Endothelial cell of umbilical vein (primary cell): ENCODE measurements at regions not wholly inside any gene's neighbourhood (a gene's known extent, or its start where the extent isn't known, plus 50 kb on each side); places are given as distances from the start of the nearest gene placed in this dataset.

Experiments used
- BruUV-seq: library from RNA; stranded (reverse); fragments of 400-500 nt; replicated peaks from 2 replicates; lab custom pipeline; 2021; lab: Mats Ljungman, UMichigan
- CTCF ChIA-PET: fragments of 300-600, 350-600 bp; sonication (Branson Sonifier 250); formaldehyde crosslinking; loops from one replicate; lab custom pipeline; 2021; ENCODE audit warnings: antibody characterized with exemption, inconsistent platforms; lab: Charles Lee
- POLR2A ChIA-PET: fragments of 300-600, 350-600 bp; sonication (Branson Sonifier 250); formaldehyde crosslinking; loops from one replicate; lab custom pipeline; 2021; ENCODE audit warnings: antibody characterized with exemption, inconsistent platforms; lab: Charles Lee
- DNase-seq: peaks from one replicate; pipeline ENCODE4 v3.0.0-alpha.2; 2011; ENCODE audit warnings: low read depth, low spot score
- FAIRE-seq: peaks from 2 replicates; lab custom pipeline; 2011; peaks lifted over from hg19 to GRCh38; lab: Jason Lieb, UNC
- H2AFZ ChIP-seq: 2 replicates; pipeline ENCODE4 v1.6.0; 2012; ENCODE audit warnings: low read depth, low read length, control low read depth, inconsistent platforms
- H3K27ac ChIP-seq: 2 replicates; pipeline ENCODE4 v1.5.1; 2011; ENCODE audit warnings: low read depth, mild to moderate bottlenecking, control low read depth, low read length, moderate library complexity; ENCODE audit not compliant: insufficient read depth
- H3K27me3 ChIP-seq, 2 experiments: 2 replicates each; pipeline versions ENCODE4 v1.6.0 to v1.6.1; 2011; ENCODE audit warnings: low read length in 2 of 2, mixed read lengths in 1 of 2; ENCODE audit not compliant: control insufficient read depth in 2 of 2, insufficient read depth in 2 of 2
- H3K36me3 ChIP-seq, 2 experiments: 2 replicates in 1 of 2; 3 replicates in 1 of 2; pipeline ENCODE4 v1.5.1; 2011; ENCODE audit warnings: low read length in 2 of 2, mild to moderate bottlenecking in 1 of 2, moderate library complexity in 1 of 2; ENCODE audit not compliant: control insufficient read depth in 2 of 2, insufficient read depth in 2 of 2; ENCODE audit errors: extremely low read depth in 1 of 2
- H3K4me1 ChIP-seq: 3 replicates; pipeline ENCODE4 v1.5.1; 2011; ENCODE audit warnings: mild to moderate bottlenecking, low read length; ENCODE audit not compliant: control insufficient read depth, insufficient read depth; ENCODE audit errors: extremely low read depth
- H3K4me2 ChIP-seq: 2 replicates; pipeline ENCODE4 v1.6.1; 2011; ENCODE audit warnings: low read length, control low read depth, mixed read lengths; ENCODE audit not compliant: insufficient read depth
- H3K4me3 ChIP-seq, 3 experiments: fragments of 200-600 bp in 1 of 3; sonication (generic), shearing (Covaris generic) in 1 of 3; replicated peaks in 1 of 3; 2 replicates each; pipeline ENCODE4 v1.5.1; 2011 to 2016; ENCODE audit warnings: control low read depth in 3 of 3, low read length in 3 of 3, mild to moderate bottlenecking in 2 of 3, inconsistent platforms in 1 of 3, low read depth in 1 of 3, moderate library complexity in 1 of 3; ENCODE audit not compliant: insufficient read depth in 1 of 3
- H3K79me2 ChIP-seq: 2 replicates; pipeline ENCODE4 v1.6.0; 2012; ENCODE audit warnings: low read length, inconsistent platforms; ENCODE audit not compliant: control insufficient read depth, insufficient read depth
- H3K9ac ChIP-seq: replicated peaks from 2 replicates; pipeline ENCODE3; 2011; ENCODE audit warnings: low read length, control low read depth; ENCODE audit not compliant: insufficient read depth; ENCODE audit errors: extremely low read depth
- H3K9me1 ChIP-seq: replicated peaks from 3 replicates; pipeline ENCODE4 v1.6.0; 2011; ENCODE audit warnings: mild to moderate bottlenecking, low read length; ENCODE audit not compliant: control insufficient read depth, insufficient read depth; ENCODE audit errors: extremely low read depth
- H3K9me3 ChIP-seq: replicated peaks from 2 replicates; pipeline ENCODE4 v1.5.1; 2012; ENCODE audit warnings: low read length, inconsistent platforms; ENCODE audit not compliant: control insufficient read depth, insufficient read depth
- H4K20me1 ChIP-seq: replicated peaks from 2 replicates; pipeline ENCODE3; 2011; ENCODE audit warnings: mild to moderate bottlenecking, low read length; ENCODE audit not compliant: control insufficient read depth, insufficient read depth; ENCODE audit errors: extremely low read depth
- CTCF ChIP-seq, 2 donors: IDR thresholded peaks; 1 replicate in 1 of 2; 2 replicates in 1 of 2; pipeline ENCODE4 v1.5.1; 2011; ENCODE audit warnings: low read length in 2 of 2, mild to moderate bottlenecking in 2 of 2, moderate library complexity in 2 of 2, control low read depth in 1 of 2, inconsistent platforms in 1 of 2, low read depth in 1 of 2; ENCODE audit not compliant: insufficient read depth in 1 of 2; ENCODE audit errors: extremely low read depth in 1 of 2
- EZH2 ChIP-seq: IDR thresholded peaks from 2 replicates; pipeline ENCODE4 v1.6.1; 2012; ENCODE audit warnings: borderline replicate concordance, low read depth, mild to moderate bottlenecking, moderate library complexity, low read length, inconsistent platforms; ENCODE audit not compliant: severe bottlenecking
- FOS ChIP-seq: IDR thresholded peaks from 2 replicates; pipeline ENCODE4 v1.6.1; 2011; ENCODE audit warnings: mild to moderate bottlenecking, low read length, moderate library complexity, borderline replicate concordance; ENCODE audit not compliant: insufficient read depth
- GATA2 ChIP-seq: IDR thresholded peaks from 2 replicates; pipeline ENCODE4 v1.7.0; 2011; ENCODE audit warnings: low read depth, mild to moderate bottlenecking, moderate library complexity, mixed read lengths, low read length; ENCODE audit not compliant: insufficient read length, insufficient read depth
- JUN ChIP-seq: IDR thresholded peaks from 2 replicates; pipeline ENCODE4 v1.6.1; 2011; ENCODE audit warnings: borderline replicate concordance, low read depth; ENCODE audit not compliant: insufficient read length, insufficient read depth
- MAX ChIP-seq: IDR thresholded peaks from 2 replicates; pipeline ENCODE4 v1.6.1; 2011; ENCODE audit not compliant: insufficient read depth, insufficient read length
- MYC ChIP-seq: IDR thresholded peaks from one replicate; pipeline ENCODE4 v1.6.1; 2011; ENCODE audit warnings: mild to moderate bottlenecking, low read depth, low read length
- POLR2A ChIP-seq: IDR thresholded peaks from 2 replicates; pipeline ENCODE4 v1.6.1; 2012; ENCODE audit warnings: low read depth, mild to moderate bottlenecking, control low read depth, low read length
- POLR2AphosphoS5 ChIP-seq: IDR thresholded peaks from 2 replicates; pipeline ENCODE4 v1.6.1; 2012; ENCODE audit warnings: low read depth, mild to moderate bottlenecking, control low read depth, low read length, moderate library complexity; ENCODE audit not compliant: insufficient read depth
- dilution Hi-C: fragments of 300-500 bp; cut with MboI; formaldehyde crosslinking; loops from one replicate; pipeline ENCODE4 v1.15.0; 2019; ENCODE audit warnings: low sequenced_read_pairs; ENCODE audit not compliant: extremely low pct_ligation_motif_present
- intact Hi-C: fragments of 100-400 bp; cut with micrococcal nuclease; formaldehyde crosslinking; loops from one replicate; pipeline ENCODE4 v1.10.0; 2022

- H3K36me3 ChIP-seq: no peaks in the 10 kb centered on the region
- CTCF ChIA-PET: no interaction called here
- H3K4me3 ChIP-seq: no peak overlapping the region
- intact Hi-C loops: no loop called here
- no peak overlapping the region for H2AFZ ChIP-seq
- H3K27me3 ChIP-seq: no peaks in the 10 kb centered on the region
- DNase-seq (no peak), FAIRE-seq (no peak)
- H3K4me2 ChIP-seq: no peak overlapping the region
- H3K27ac ChIP-seq: no peak overlapping the region
- dilution Hi-C loops: no loop called here
- no peaks in the 10 kb centered on the region for H4K20me1 ChIP-seq
- H3K4me1 ChIP-seq: no peaks in the 10 kb centered on the region
- no peaks in the 10 kb centered on the region for H3K79me2 ChIP-seq
- H3K9ac ChIP-seq: no peak overlapping the region
- TF ChIP-seq FOS: no peak
- TF ChIP-seq POLR2AphosphoS5: no peak
- no peak for TF ChIP-seq MAX
- TF ChIP-seq POLR2A: no peak
- no peak for TF ChIP-seq MYC
- TF ChIP-seq EZH2: no peak
- no peak for TF ChIP-seq JUN
- POLR2A ChIA-PET: interaction anchor here (0.5 kb wide), 1 partner anchor 13 kb away, joined by 7 read pairs; no protein-coding TSS in a partner anchor
- no peaks in the 10 kb centered on the region for H3K9me3 ChIP-seq
- BruUV-seq: no TSS peak
- no peaks in the 10 kb centered on the region for H3K9me1 ChIP-seq
These were observed 161.1 kb downstream of the PHETA1 start for GRCh38 chr12:111207761-111208160.

GRCh38 chr12:111204788-111205241 lies 164.1 kb downstream of the PHETA1 start:
- Histone ChIP-seq H3K4me3 (no peak overlapping the region), H3K9ac (no peak overlapping the region), H3K9me3 (no peaks in the 10 kb centered on the region), H3K36me3 (no peaks in the 10 kb centered on the region), H3K27ac (no peak overlapping the region), H3K79me2 (no peaks in the 10 kb centered on the region), H4K20me1 (no peaks in the 10 kb centered on the region), H3K4me1 (no peaks in the 10 kb centered on the region), H2AFZ (no peak overlapping the region), H3K27me3 (no peaks in the 10 kb centered on the region), H3K9me1 (no peaks in the 10 kb centered on the region), H3K4me2 (no peak overlapping the region)
- POLR2A ChIA-PET: no interaction called here
- intact Hi-C loops: no loop called here
- dilution Hi-C loops: no loop called here
- BruUV-seq: no TSS peak
- FAIRE-seq: no peak
- TF ChIP-seq MAX (no peak), EZH2 (no peak), CTCF (IDR thresholded peaks at IDR 0.05; ENCODE audit: extremely low read depth in 1 of 2, insufficient read depth in 1 of 2, low read depth in 1 of 2, low read length in 2 of 2) (no peak), POLR2AphosphoS5 (no peak), GATA2 (no peak), POLR2A (no peak), MYC (no peak), JUN (no peak), FOS (no peak)
- no peak for DNase-seq
- CTCF ChIA-PET: no interaction called here
